ENCODE measurements at regions not wholly inside any gene's neighbourhood (a gene's known extent, or its start where the extent isn't known, plus 50 kb on each side); places are given as distances from the start of the nearest gene placed in this dataset.
"Not testable (repeated sequence)": the region's sequence is repeated elsewhere in the genome, so short reads cannot be mapped to it uniquely, and the experiment has no call there.

DNA sequence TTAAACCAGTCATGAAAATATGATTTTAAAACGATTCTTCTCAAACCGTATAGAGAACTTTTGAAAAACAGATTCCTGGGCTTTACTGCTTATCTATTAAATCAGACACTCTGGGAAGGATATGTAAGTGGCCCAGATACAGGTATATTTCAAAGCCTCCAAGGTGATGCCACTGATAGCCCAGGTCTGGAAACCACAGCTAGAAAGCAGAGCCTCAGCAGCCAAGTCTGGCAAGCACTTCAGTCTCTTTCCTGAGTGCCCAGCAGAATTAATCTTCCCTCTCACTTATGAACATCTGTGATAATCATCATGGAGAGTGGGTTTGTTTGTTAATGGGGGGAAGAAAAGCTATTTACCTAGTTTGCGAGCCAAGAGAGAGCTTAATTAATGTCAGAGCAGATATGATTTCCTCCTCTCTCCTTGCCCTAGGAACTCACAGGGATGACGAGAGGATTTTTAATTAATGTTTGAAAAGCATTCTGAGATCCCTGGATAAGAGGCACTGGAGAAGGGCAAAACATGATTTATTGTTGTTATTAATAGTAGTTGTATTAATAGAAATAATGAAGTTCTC, 368.4 kb downstream of the TLE1 start:
- Histone ChIP-seq H3K9ac (no peak overlapping the region), H3K36me3 (no peaks in the 10 kb centered on the region), H4K20me1 (no peaks in the 10 kb centered on the region), H3K4me3 (no peak overlapping the region), H3K27me3 (no peaks in the 10 kb centered on the region), H3K9me3 (peaks cover 40% of the 10 kb centered on the region), H3K27ac (no peak overlapping the region), H3K4me1 (no peaks in the 10 kb centered on the region), H3K4me2 (no peak overlapping the region)
- TF ChIP-seq Cebpa-rat (IDR thresholded peaks at IDR 0.05): no peak

DNA sequence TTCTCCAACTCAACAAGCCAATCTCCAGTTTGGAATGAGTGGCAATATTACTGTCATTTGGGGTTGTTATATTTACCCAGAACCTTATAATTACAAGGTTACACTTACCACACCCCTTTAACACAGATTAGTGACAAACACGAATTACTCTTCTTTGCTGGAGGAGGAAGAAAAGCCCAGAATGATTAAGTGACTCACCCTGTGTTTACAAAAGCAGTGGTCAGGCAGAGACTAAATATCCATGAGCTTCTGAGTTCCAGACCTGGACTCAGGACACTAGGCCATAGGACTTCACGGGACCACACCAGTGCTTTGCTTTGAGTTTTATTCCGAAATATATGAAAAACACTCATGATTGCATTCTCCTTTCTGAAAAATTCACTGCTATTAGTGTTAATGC, 370.8 kb downstream of the TLE1 start:
- no peaks in the 10 kb centered on the region for H3K36me3 ChIP-seq
- no peak overlapping the region for H3K4me3 ChIP-seq
- H4K20me1 ChIP-seq: no peaks in the 10 kb centered on the region
- H3K9ac ChIP-seq: no peak overlapping the region
- H3K4me1 ChIP-seq: no peaks in the 10 kb centered on the region
- TF ChIP-seq Cebpa-rat (IDR thresholded peaks at IDR 0.05): no peak
- no peak overlapping the region for H3K4me2 ChIP-seq
- H3K9me3 ChIP-seq: peaks cover 31% of the 10 kb centered on the region
- H3K27ac ChIP-seq: no peak overlapping the region
- no peaks in the 10 kb centered on the region for H3K27me3 ChIP-seq

DNA sequence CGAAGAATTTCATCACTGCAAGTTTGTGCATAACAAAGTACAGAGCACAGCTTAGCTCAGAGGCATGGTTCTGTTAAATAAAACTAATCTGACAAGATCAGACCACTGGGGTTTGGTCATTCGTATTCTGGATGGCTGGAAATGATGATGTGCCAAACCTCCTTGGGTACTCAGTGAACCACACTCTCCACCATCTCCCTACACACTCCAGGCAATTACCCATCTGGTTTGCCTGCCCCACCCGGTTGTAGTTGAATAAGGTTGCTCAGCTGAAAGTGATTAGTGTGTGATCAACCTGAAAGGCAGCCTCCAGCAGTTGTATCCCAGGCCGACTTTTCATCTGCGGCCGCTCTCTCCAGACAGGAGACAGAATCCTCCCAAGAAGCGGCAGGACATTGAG, 371.4 kb downstream of the TLE1 start:
- Histone ChIP-seq H3K4me2 (no peak overlapping the region), H3K36me3 (no peaks in the 10 kb centered on the region), H3K27ac (no peak overlapping the region), H3K4me3 (no peak overlapping the region), H4K20me1 (no peaks in the 10 kb centered on the region), H3K9ac (no peak overlapping the region), H3K9me3 (peaks cover 28% of the 10 kb centered on the region), H3K27me3 (no peaks in the 10 kb centered on the region), H3K4me1 (no peaks in the 10 kb centered on the region)
- no peak for TF ChIP-seq Cebpa-rat (IDR thresholded peaks at IDR 0.05)

DNA sequence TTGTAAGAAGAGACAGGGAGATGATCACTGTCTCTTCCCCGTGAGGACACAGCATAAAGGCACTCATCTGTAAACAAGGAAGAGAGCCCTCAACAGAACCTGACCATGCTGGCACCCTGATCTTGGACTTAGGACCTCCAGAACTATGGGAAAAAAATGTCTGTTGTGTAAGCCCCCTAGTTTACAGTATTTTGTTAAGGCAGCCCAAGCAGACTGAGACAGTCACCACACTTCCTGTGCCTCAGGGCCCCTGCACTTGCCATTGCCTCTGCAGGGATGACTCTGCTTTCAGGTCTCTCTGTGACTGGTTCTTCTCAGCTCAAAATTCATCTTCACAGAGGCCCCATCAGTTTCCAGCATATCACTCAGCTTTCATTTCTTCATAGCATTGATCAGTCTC, 372.1 kb downstream of the TLE1 start:
- H3K9me3 ChIP-seq: peaks cover 28% of the 10 kb centered on the region
- H3K4me3 ChIP-seq: no peak overlapping the region
- no peaks in the 10 kb centered on the region for H3K27me3 ChIP-seq
- H3K27ac ChIP-seq: no peak overlapping the region
- H3K36me3 ChIP-seq: no peaks in the 10 kb centered on the region
- no peak overlapping the region for H3K9ac ChIP-seq
- H3K4me2 ChIP-seq: no peak overlapping the region
- no peaks in the 10 kb centered on the region for H4K20me1 ChIP-seq
- no peaks in the 10 kb centered on the region for H3K4me1 ChIP-seq
- no peak for TF ChIP-seq Cebpa-rat (IDR thresholded peaks at IDR 0.05)

DNA sequence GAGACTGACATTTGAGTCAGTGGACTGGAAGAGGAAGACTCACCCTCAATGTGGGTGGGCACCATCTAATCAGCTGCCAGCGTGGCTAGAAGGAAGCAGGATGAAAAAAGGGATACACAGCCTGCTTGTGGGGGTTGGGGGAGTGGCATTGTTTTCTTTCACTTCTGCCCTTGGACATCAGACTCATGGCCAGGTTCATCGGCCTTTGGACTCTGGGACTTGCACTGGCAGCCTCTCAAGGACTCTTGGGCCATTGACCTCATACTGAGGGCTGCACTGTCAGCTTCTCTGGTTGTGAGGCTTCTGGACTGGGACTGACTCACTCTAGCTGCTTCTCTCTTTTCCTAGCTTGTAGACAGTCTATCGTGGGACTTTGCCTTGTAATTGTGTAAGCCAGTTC, 374.9 kb downstream of the TLE1 start:
- Histone ChIP-seq H3K9ac (no peak overlapping the region), H3K27me3 (no peaks in the 10 kb centered on the region), H3K36me3 (no peaks in the 10 kb centered on the region), H3K27ac (no peak overlapping the region), H3K4me1 (no peaks in the 10 kb centered on the region), H3K9me3 (peaks cover 35% of the 10 kb centered on the region), H3K4me3 (no peak overlapping the region), H4K20me1 (no peaks in the 10 kb centered on the region), H3K4me2 (no peak overlapping the region)
- no peak for TF ChIP-seq Cebpa-rat (IDR thresholded peaks at IDR 0.05)

DNA sequence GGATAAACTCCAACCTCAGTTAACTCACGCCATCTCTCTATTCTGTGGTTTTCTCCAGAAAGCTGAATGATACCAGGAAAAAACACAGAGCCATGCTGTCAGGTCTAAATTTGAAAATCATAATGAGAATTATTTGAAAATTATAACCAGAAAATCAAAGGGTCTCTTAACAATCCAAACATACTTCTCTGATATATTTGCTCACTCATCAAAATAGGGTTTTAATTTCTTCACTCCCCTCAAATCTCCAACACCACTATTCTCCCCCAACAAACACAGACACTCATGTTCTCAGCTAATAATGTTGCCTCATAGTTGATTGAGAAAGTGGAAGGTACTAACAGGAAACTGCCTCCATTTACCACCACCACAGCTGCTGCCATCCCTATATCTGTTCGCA, 375.5 kb downstream of the TLE1 start:
- H3K27ac ChIP-seq: no peak overlapping the region
- H3K4me1 ChIP-seq: no peaks in the 10 kb centered on the region

DNA sequence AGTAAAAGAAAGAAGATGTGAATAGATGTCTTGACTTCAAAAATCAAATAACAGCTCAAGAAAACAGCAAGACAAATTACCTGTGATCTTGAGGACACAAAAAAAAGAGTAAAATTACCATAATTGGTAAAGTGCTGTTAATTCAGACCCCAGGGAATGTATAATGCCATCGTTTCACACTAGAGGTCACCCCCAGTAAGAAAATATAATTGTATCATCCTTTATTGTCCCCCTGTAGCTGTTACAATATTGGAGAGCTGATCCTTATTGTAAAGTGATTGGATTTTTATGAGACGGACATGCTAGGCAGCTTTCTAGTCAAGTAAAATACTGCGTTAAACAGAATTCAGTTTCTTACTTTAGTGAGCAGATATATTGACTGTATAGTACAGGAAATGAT, 377.0 kb downstream of the TLE1 start:
- Histone ChIP-seq H3K9me3 (peaks cover 46% of the 10 kb centered on the region), H3K4me3 (no peak overlapping the region), H4K20me1 (no peaks in the 10 kb centered on the region), H3K4me2 (no peak overlapping the region), H3K4me1 (no peaks in the 10 kb centered on the region), H3K9ac (no peak overlapping the region), H3K27me3 (no peaks in the 10 kb centered on the region), H3K27ac (no peak overlapping the region), H3K36me3 (no peaks in the 10 kb centered on the region)
- TF ChIP-seq Cebpa-rat (IDR thresholded peaks at IDR 0.05): no peak

More for the DNA sequence above, 375.5 kb downstream of the TLE1 start:
- Histone ChIP-seq H3K4me3 (no peak overlapping the region), H3K9ac (no peak overlapping the region), H3K4me2 (no peak overlapping the region), H3K9me3 (peaks cover 41% of the 10 kb centered on the region), H3K27me3 (no peaks in the 10 kb centered on the region), H3K36me3 (no peaks in the 10 kb centered on the region), H4K20me1 (no peaks in the 10 kb centered on the region)
- TF ChIP-seq Cebpa-rat (IDR thresholded peaks at IDR 0.05): no peak

DNA sequence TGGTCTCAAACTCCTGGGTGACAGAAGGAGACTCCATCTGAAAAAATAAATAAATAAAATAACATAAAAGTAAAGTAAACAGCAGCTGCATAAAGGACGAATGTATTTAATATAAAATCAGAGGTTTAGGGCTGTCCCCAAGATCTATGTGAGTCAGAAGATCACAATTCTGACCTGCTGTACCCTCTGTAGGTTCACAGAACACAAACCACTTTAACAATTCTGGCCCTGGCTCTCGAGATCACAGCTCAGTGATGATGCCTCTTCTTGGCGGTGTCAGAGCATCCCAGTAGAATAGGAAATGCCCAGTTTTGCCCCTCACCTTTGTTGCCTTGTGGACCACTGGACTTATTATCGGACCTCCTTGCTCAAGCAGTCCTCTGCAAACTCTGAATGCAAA, 380.9 kb downstream of the TLE1 start:
- no peak for TF ChIP-seq Cebpa-rat (IDR thresholded peaks at IDR 0.05)
- Histone ChIP-seq H3K27ac (no peak overlapping the region), H3K9me3 (peaks cover 34% of the 10 kb centered on the region)

DNA sequence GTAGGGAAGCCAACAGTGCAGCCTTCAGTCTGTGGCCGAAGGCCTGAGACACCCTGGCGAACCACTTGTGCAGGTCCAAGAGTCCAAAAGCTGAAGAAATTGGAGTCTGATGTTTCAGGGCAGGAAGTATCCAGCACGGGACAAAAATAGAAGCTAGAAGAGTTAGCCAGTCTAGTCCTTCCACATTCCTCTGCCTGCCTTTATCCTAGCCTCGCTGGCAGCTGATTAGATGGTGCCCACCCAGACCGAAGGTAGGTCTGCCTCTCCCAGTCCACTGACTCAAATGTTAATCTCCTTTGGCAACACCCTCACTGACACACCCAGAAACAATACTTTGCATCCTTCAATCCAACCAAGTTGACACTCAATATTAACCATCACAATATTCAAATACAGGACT, 381.6 kb downstream of the TLE1 start:
- not testable (repeated sequence) for H3K27ac ChIP-seq, H4K20me1 ChIP-seq, H3K4me3 ChIP-seq, H3K4me1 ChIP-seq, H3K36me3 ChIP-seq, H3K4me2 ChIP-seq, H3K27me3 ChIP-seq, H3K9ac ChIP-seq
- H3K9me3 ChIP-seq: peaks cover 34% of the 10 kb centered on the region

More for the DNA sequence above, 380.9 kb downstream of the TLE1 start:
- Histone ChIP-seq H3K36me3 (no peaks in the 10 kb centered on the region), H3K4me2 (no peak overlapping the region), H3K9ac (no peak overlapping the region), H4K20me1 (no peaks in the 10 kb centered on the region), H3K4me1 (no peaks in the 10 kb centered on the region), H3K27me3 (no peaks in the 10 kb centered on the region), H3K4me3 (no peak overlapping the region)

DNA sequence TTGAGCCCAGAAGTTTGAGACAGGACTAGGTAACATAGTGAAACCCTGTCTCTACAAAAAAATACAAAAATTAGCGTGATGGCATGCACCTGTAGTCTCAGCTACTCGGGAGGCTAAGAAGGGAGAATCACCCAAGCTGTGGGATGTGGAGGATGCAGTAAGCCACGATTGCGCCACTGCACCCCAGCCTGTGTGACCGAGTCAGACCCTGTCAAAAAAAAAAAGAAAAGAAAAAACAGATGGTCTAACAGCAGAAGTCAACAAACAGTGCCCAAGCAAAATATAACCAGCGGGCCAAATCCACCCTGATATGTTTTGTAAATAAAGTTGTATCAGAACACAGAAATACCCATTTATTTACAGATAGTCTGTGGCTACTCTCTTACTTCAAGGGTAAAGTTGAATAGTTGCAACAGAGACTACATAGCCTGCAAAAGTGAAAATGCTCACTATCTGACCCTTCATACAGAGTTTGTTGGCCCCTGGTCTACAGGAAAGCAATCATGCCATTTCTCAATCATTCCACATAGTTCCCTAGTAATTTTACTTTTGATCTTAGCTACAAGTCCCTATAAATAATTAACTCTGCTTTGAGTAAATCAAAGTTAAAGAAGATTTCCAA, 383.7 kb downstream of the TLE1 start:
- H3K36me3 ChIP-seq: no peaks in the 10 kb centered on the region
- TF ChIP-seq Cebpa-rat (IDR thresholded peaks at IDR 0.05): no peak
- no peak overlapping the region for H3K27ac ChIP-seq
- H3K4me2 ChIP-seq: no peak overlapping the region
- peaks cover 54% of the 10 kb centered on the region for H3K9me3 ChIP-seq
- H3K4me1 ChIP-seq: no peaks in the 10 kb centered on the region
- no peaks in the 10 kb centered on the region for H4K20me1 ChIP-seq
- no peak overlapping the region for H3K4me3 ChIP-seq
- no peaks in the 10 kb centered on the region for H3K27me3 ChIP-seq
- no peak overlapping the region for H3K9ac ChIP-seq

DNA sequence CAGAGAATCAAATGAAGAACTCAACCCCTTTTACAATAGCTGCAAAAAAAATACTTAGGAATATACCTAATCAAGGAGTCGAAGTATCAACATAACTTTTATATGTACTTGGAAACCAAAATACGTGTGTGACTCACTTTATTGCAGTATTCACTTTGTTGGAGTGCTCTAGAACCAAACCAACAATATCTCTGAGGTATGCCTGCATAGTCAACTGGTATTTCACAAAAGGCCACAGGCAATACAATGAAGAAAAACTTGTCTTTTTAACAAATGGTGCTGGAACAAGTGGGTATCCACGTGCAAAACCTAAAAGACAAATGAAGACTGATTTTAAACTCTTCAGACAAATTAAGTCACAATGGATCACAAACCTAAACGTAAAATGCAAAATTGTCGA, 385.7 kb downstream of the TLE1 start:
- Histone ChIP-seq H3K4me3 (no peak overlapping the region), H4K20me1 (no peaks in the 10 kb centered on the region), H3K36me3 (no peaks in the 10 kb centered on the region), H3K4me1 (no peaks in the 10 kb centered on the region), H3K9me3 (peaks cover 50% of the 10 kb centered on the region), H3K9ac (no peak overlapping the region), H3K4me2 (no peak overlapping the region), H3K27me3 (no peaks in the 10 kb centered on the region), H3K27ac (no peak overlapping the region)
- TF ChIP-seq Cebpa-rat (IDR thresholded peaks at IDR 0.05): no peak

All from BLaER1 (cell line).